ENCODE measurements at regions not wholly inside any gene's neighbourhood (a gene's known extent, or its start where the extent isn't known, plus 50 kb on each side); places are given as distances from the start of the nearest gene placed in this dataset.
"Not testable (repeated sequence)": the region's sequence is repeated elsewhere in the genome, so short reads cannot be mapped to it uniquely, and the experiment has no call there.

GRCh38 chr13:103516015-103516795, 450.0 kb upstream of the SLC10A2 start:
- no peak overlapping the region for H3K9ac ChIP-seq (ENCODE audit: low read length)
- DNase-seq (ENCODE audit: low read depth): no peak
- no peak overlapping the region for H3K4me3 ChIP-seq (ENCODE audit: low read length)
- H3K27me3 ChIP-seq (replicated peaks; ENCODE audit: control insufficient read depth, insufficient read depth, low read length): no peaks in the 10 kb centered on the region
- no peaks in the 10 kb centered on the region for H3K9me3 ChIP-seq (ENCODE audit: control insufficient read depth, low read length)
- H3K4me1 ChIP-seq (ENCODE audit: control insufficient read depth, insufficient read depth, low read length): no peaks in the 10 kb centered on the region
- no peaks in the 10 kb centered on the region for H3K36me3 ChIP-seq (ENCODE audit: control insufficient read depth, insufficient read depth, low read length, severe bottlenecking)

DNA sequence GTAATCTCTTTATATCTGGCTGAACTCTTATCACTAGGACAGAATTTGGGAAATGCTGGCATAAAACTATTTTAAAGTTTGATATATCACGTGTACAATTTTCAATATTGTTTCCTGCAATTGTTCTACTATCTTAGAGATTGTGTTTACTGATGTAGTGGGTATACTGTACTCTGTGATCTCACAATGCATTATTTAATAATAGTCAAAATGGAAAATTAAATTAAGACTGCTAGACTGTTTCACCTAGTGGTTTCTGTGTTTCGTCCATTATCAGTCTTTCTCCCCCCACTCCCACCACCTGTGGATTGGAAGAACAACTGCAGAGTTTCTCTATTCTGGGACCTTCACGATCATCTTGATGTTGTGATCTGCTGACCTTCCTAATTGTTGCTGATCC, 449.2 kb upstream of the SLC10A2 start:
- Histone ChIP-seq H3K4me1 (ENCODE audit: control insufficient read depth, insufficient read depth, low read length) (no peaks in the 10 kb centered on the region), H3K27me3 (replicated peaks; ENCODE audit: control insufficient read depth, insufficient read depth, low read length) (no peaks in the 10 kb centered on the region), H3K36me3 (ENCODE audit: control insufficient read depth, insufficient read depth, low read length, severe bottlenecking) (no peaks in the 10 kb centered on the region), H3K9ac (ENCODE audit: low read length) (no peak overlapping the region), H3K9me3 (ENCODE audit: control insufficient read depth, low read length) (no peaks in the 10 kb centered on the region), H3K4me3 (ENCODE audit: low read length) (no peak overlapping the region)
- no peak for DNase-seq (ENCODE audit: low read depth)

DNA sequence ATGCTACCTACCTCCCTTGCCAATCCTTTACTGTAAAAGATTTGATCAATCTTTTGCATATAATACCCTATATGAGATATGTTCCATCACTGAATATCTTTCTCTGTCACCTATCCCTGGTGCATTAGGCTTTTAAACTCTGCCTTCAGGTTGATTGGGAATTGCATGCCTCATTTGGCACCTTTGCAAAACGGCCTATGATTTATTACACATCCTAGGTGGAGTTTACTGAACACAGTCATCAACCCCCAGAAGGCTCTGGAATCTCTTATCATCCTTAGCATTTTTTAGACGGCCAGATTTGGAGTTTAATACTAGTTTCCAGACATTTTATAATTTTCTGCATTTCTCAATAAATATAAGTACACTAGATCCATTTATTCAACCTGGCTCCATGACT, 448.4 kb upstream of the SLC10A2 start:
- H3K9ac ChIP-seq (ENCODE audit: low read length): no peak overlapping the region
- no peaks in the 10 kb centered on the region for H3K4me1 ChIP-seq (ENCODE audit: control insufficient read depth, insufficient read depth, low read length)
- H3K4me3 ChIP-seq (ENCODE audit: low read length): no peak overlapping the region
- no peaks in the 10 kb centered on the region for H3K36me3 ChIP-seq (ENCODE audit: control insufficient read depth, insufficient read depth, low read length, severe bottlenecking)
- DNase-seq (ENCODE audit: low read depth): no peak
- H3K9me3 ChIP-seq (ENCODE audit: control insufficient read depth, low read length): no peaks in the 10 kb centered on the region
- no peaks in the 10 kb centered on the region for H3K27me3 ChIP-seq (replicated peaks; ENCODE audit: control insufficient read depth, insufficient read depth, low read length)

DNA sequence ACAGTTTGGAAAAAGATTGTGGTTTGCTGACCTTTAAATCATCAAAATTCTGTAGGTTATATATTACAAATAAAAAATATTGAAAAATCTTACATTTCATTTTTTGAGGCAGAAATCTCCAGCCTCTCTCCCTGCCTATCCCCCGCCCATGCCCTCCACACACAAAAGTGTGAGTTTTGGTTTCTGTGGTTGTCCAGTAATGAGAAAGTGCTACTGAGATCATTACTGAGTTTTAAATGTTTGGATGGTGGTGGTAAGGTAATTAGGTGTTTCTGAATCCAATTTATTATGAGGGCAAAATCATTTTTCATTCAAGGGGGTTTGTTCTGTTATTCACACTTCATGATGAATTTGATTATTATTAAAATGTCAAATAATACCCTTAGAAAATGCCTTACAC, 448.0 kb upstream of the SLC10A2 start:
- Histone ChIP-seq H3K27me3 (replicated peaks; ENCODE audit: control insufficient read depth, insufficient read depth, low read length) (no peaks in the 10 kb centered on the region), H3K4me1 (ENCODE audit: control insufficient read depth, insufficient read depth, low read length) (no peaks in the 10 kb centered on the region), H3K9ac (ENCODE audit: low read length) (no peak overlapping the region), H3K9me3 (ENCODE audit: control insufficient read depth, low read length) (no peaks in the 10 kb centered on the region), H3K36me3 (ENCODE audit: control insufficient read depth, insufficient read depth, low read length, severe bottlenecking) (no peaks in the 10 kb centered on the region), H3K4me3 (ENCODE audit: low read length) (no peak overlapping the region)
- no peak for DNase-seq (ENCODE audit: low read depth)

GRCh38 chr13:103510007-103510535, 443.9 kb upstream of the SLC10A2 start:
- H3K4me1 ChIP-seq (ENCODE audit: control insufficient read depth, insufficient read depth, low read length): no peaks in the 10 kb centered on the region
- no peak for DNase-seq (ENCODE audit: low read depth)
- H3K27me3 ChIP-seq (replicated peaks; ENCODE audit: control insufficient read depth, insufficient read depth, low read length): no peaks in the 10 kb centered on the region
- no peaks in the 10 kb centered on the region for H3K9me3 ChIP-seq (ENCODE audit: control insufficient read depth, low read length)
- no peaks in the 10 kb centered on the region for H3K36me3 ChIP-seq (ENCODE audit: control insufficient read depth, insufficient read depth, low read length, severe bottlenecking)
- no peak overlapping the region for H3K9ac ChIP-seq (ENCODE audit: low read length)
- no peak overlapping the region for H3K4me3 ChIP-seq (ENCODE audit: low read length)

DNA sequence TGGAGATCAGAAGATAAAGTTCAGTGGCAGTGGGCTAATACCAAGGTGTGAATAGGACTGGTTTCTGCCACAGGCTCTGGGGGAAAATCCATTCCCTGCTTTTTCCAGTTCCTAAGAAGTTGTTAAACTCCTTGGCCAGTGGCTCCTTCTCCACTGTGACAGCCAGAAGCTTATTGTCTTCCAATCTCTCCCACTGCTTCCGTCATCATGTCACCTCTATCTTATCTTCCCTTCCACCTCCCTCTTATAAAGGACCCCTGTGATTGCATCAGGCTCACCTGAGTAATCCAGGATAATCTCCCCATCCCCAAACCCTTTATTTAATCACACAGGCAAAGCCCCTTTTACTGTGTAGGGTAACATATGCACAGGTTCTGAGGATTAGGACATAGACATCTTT, 431.2 kb upstream of the SLC10A2 start:
- Histone ChIP-seq H3K9me3 (ENCODE audit: control insufficient read depth, low read length) (peaks cover 7% of the 10 kb centered on the region), H3K36me3 (ENCODE audit: control insufficient read depth, insufficient read depth, low read length, severe bottlenecking) (no peaks in the 10 kb centered on the region), H3K4me1 (ENCODE audit: control insufficient read depth, insufficient read depth, low read length) (no peaks in the 10 kb centered on the region), H3K9ac (ENCODE audit: low read length) (no peak overlapping the region), H3K27me3 (replicated peaks; ENCODE audit: control insufficient read depth, insufficient read depth, low read length) (no peaks in the 10 kb centered on the region), H3K4me3 (ENCODE audit: low read length) (no peak overlapping the region)
- DNase-seq (ENCODE audit: low read depth): no peak

- Histone ChIP-seq H3K9ac (ENCODE audit: low read length) (no peak overlapping the region), H3K27me3 (replicated peaks; ENCODE audit: control insufficient read depth, insufficient read depth, low read length) (no peaks in the 10 kb centered on the region), H3K4me3 (ENCODE audit: low read length) (no peak overlapping the region), H3K4me1 (ENCODE audit: control insufficient read depth, insufficient read depth, low read length) (no peaks in the 10 kb centered on the region), H3K9me3 (ENCODE audit: control insufficient read depth, low read length) (peaks cover 2% of the 10 kb centered on the region), H3K36me3 (ENCODE audit: control insufficient read depth, insufficient read depth, low read length, severe bottlenecking) (no peaks in the 10 kb centered on the region)
- DNase-seq (ENCODE audit: low read depth): no peak
Observed at GRCh38 chr13:103487841-103488240, 421.6 kb upstream of the SLC10A2 start.

DNA sequence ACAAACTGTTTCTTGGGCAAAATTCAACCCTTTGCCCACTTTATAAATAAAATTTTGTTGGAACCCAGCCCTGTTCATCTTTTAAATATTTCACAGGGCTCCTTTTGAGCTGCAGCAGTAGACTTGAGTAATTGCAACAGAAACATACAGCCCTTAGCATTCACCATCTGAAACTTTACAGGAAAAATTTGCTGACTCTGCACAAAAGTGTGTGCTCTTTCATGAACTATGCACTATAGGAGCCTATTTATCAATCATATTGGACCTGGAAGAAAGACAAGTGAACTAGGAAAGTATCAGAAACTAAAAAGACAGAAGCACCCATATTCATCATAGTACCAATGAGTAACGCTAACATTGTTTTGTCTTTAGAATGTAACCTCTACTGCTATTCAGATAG, 406.9 kb upstream of the SLC10A2 start:
- no peak for DNase-seq (ENCODE audit: low read depth)
- Histone ChIP-seq H3K4me3 (ENCODE audit: low read length) (no peak overlapping the region), H3K36me3 (ENCODE audit: control insufficient read depth, insufficient read depth, low read length, severe bottlenecking) (no peaks in the 10 kb centered on the region), H3K9me3 (ENCODE audit: control insufficient read depth, low read length) (no peaks in the 10 kb centered on the region), H3K27me3 (replicated peaks; ENCODE audit: control insufficient read depth, insufficient read depth, low read length) (no peaks in the 10 kb centered on the region), H3K4me1 (ENCODE audit: control insufficient read depth, insufficient read depth, low read length) (no peaks in the 10 kb centered on the region), H3K9ac (ENCODE audit: low read length) (no peak overlapping the region)

- no peak for DNase-seq (ENCODE audit: low read depth)
- H3K9ac ChIP-seq (ENCODE audit: low read length): no peak overlapping the region
- H3K4me1 ChIP-seq (ENCODE audit: control insufficient read depth, insufficient read depth, low read length): no peaks in the 10 kb centered on the region
- no peaks in the 10 kb centered on the region for H3K9me3 ChIP-seq (ENCODE audit: control insufficient read depth, low read length)
- H3K4me3 ChIP-seq (ENCODE audit: low read length): no peak overlapping the region
- H3K36me3 ChIP-seq (ENCODE audit: control insufficient read depth, insufficient read depth, low read length, severe bottlenecking): no peaks in the 10 kb centered on the region
- H3K27me3 ChIP-seq (replicated peaks; ENCODE audit: control insufficient read depth, insufficient read depth, low read length): no peaks in the 10 kb centered on the region
Observed at GRCh38 chr13:103471896-103472295, 405.7 kb upstream of the SLC10A2 start.

DNA sequence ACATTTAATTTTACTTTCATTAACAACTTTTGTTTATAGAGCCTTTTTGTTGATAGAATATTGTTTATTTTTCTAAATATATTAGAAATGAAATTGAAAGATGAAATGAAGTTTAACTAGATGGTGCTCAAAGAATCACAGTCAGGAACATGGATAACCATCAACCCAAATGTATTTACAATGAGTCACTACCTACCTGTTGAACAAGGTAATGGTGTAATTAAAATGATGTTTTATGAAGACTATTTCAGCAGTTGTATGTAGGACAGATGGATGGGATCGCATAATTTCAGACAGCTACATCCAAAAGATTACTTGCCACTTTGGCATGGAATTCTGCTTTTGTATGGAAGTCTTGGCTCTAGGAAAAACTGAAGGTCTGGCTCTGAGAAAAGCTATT, 403.6 kb upstream of the SLC10A2 start:
- DNase-seq (ENCODE audit: low read depth): no peak
- H3K27me3 ChIP-seq (replicated peaks; ENCODE audit: control insufficient read depth, insufficient read depth, low read length): no peaks in the 10 kb centered on the region
- H3K4me1 ChIP-seq (ENCODE audit: control insufficient read depth, insufficient read depth, low read length): no peaks in the 10 kb centered on the region
- no peaks in the 10 kb centered on the region for H3K9me3 ChIP-seq (ENCODE audit: control insufficient read depth, low read length)
- no peak overlapping the region for H3K9ac ChIP-seq (ENCODE audit: low read length)
- H3K36me3 ChIP-seq (ENCODE audit: control insufficient read depth, insufficient read depth, low read length, severe bottlenecking): no peaks in the 10 kb centered on the region
- H3K4me3 ChIP-seq (ENCODE audit: low read length): no peak overlapping the region

DNA sequence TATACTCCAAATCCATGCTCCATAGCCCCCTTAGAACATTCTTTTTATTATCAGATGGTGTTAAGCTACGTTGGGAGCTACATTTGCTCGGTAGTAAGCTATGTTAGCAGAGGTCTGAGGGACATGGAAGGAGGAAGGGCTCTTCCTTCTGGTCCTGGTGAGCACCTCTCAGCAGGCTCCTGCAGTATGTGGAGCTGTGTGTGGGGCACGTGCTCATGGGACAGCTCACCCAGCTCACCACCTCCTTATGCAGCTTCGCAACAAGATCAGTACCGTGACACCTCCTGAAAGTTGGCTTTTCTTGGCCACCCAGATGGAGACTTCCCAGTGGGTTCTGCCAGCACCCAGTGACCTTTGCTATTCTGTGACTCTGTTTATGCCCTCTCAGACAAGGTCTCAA, 400.5 kb upstream of the SLC10A2 start:
- no peak for DNase-seq (ENCODE audit: low read depth)
- H3K9me3 ChIP-seq (ENCODE audit: control insufficient read depth, low read length): peaks cover 2% of the 10 kb centered on the region
- H3K9ac ChIP-seq (ENCODE audit: low read length): no peak overlapping the region
- H3K36me3 ChIP-seq (ENCODE audit: control insufficient read depth, insufficient read depth, low read length, severe bottlenecking): no peaks in the 10 kb centered on the region
- no peaks in the 10 kb centered on the region for H3K27me3 ChIP-seq (replicated peaks; ENCODE audit: control insufficient read depth, insufficient read depth, low read length)
- H3K4me3 ChIP-seq (ENCODE audit: low read length): no peak overlapping the region
- no peaks in the 10 kb centered on the region for H3K4me1 ChIP-seq (ENCODE audit: control insufficient read depth, insufficient read depth, low read length)

DNA sequence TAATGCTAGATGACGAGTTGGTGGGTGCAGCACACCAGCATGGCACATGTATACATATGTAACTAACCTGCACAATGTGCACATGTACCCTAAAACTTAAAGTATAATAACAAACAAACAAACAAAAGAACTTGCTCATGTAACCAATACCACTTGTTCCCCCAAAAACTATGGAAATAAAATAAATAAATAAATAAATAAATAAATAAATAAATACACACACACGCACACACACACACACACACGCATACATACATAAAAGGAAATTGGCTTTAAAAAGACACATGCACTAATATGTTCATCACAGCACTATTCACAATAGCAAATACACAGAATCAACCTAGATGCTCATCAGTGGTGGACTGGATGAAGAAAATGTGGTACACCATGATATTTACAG, 394.0 kb upstream of the SLC10A2 start:
- H3K4me3 ChIP-seq (ENCODE audit: low read length); H3K4me1 ChIP-seq (ENCODE audit: control insufficient read depth, insufficient read depth, low read length); H3K9ac ChIP-seq (ENCODE audit: low read length); H3K36me3 ChIP-seq (ENCODE audit: control insufficient read depth, insufficient read depth, low read length, severe bottlenecking); DNase-seq (ENCODE audit: low read depth); H3K27me3 ChIP-seq (replicated peaks; ENCODE audit: control insufficient read depth, insufficient read depth, low read length); H3K9me3 ChIP-seq (ENCODE audit: control insufficient read depth, low read length): not testable (repeated sequence)

Data from adipocyte (in vitro differentiated cells).